SK-N-SH (cell line): ENCODE measurements at regions not wholly inside any gene's neighbourhood (a gene's known extent, or its start where the extent isn't known, plus 50 kb on each side); places are given as distances from the start of the nearest gene placed in this dataset.

Experiments used
- CTCF ChIA-PET: fragments of 300-600, 350-600 bp; formaldehyde crosslinking; extraction: SDS; loops from one replicate; lab custom pipeline; 2021; lab: Yijun Ruan, JAX
- POLR2A ChIA-PET: fragments of 350-600 bp; sonication (Branson Sonifier 250); formaldehyde crosslinking; extraction: SDS; loops from one replicate; lab custom pipeline; 2020; ENCODE audit warnings: antibody characterized with exemption, inconsistent platforms; lab: Yijun Ruan, JAX
- DNase-seq: peaks from one replicate; pipeline ENCODE4 v3.0.0; 2012
- H2AFZ ChIP-seq: fragments of 200-600 bp; sonication (generic); 2 replicates; pipeline ENCODE4 v1.8.1; 2016; ENCODE audit warnings: antibody characterized with exemption, mild to moderate bottlenecking, low read depth
- H3F3A ChIP-seq: fragments of 200-600 bp; sonication (generic); replicated peaks from 2 replicates; pipeline ENCODE3; 2016; ENCODE audit warnings: antibody characterized with exemption, mild to moderate bottlenecking; ENCODE audit not compliant: insufficient read depth
- H3K27ac ChIP-seq, 2 experiments: fragments of 200-500 bp in 1 of 2; fragments of 200-600 bp in 1 of 2; sonication (Bioruptor generic) in 1 of 2; sonication (generic), shearing (Covaris generic) in 1 of 2; 2 replicates each; pipeline versions ENCODE4 v1.5.1 to v1.6.1; 2014 to 2016; ENCODE audit warnings: low read depth in 2 of 2, inconsistent platforms in 1 of 2, low read length in 1 of 2, mild to moderate bottlenecking in 1 of 2, mixed read lengths in 1 of 2
- H3K27me3 ChIP-seq: fragments of 200-600 bp; sonication (generic), shearing (Covaris generic); 2 replicates; pipeline ENCODE4 v1.6.1; 2016; ENCODE audit warnings: mixed run types; ENCODE audit not compliant: insufficient read depth
- H3K36me3 ChIP-seq, 2 experiments: fragments of 200-500 bp in 1 of 2; fragments of 200-600 bp in 1 of 2; sonication (Bioruptor generic) in 1 of 2; sonication (generic) in 1 of 2; replicated peaks in 1 of 2; 2 replicates each; pipeline versions ENCODE3 to v1.5.1; 2014 to 2016; ENCODE audit warnings: low read length in 1 of 2, mild to moderate bottlenecking in 1 of 2; ENCODE audit not compliant: insufficient read depth in 2 of 2, control insufficient read depth in 1 of 2
- H3K4me1 ChIP-seq, 2 experiments: fragments of 200-500 bp in 1 of 2; fragments of 200-600 bp in 1 of 2; sonication (Bioruptor generic) in 1 of 2; sonication (generic), shearing (Covaris generic) in 1 of 2; 2 replicates each; pipeline versions ENCODE4 v1.5.1 to v1.6.1; 2014 to 2016; ENCODE audit warnings: low read depth in 1 of 2, low read length in 1 of 2, mixed run types in 1 of 2; ENCODE audit not compliant: insufficient read depth in 2 of 2, control insufficient read depth in 1 of 2
- H3K4me2 ChIP-seq: fragments of 200-600 bp; sonication (generic), shearing (Covaris generic); 2 replicates; pipeline ENCODE4 v1.6.1; 2017; ENCODE audit warnings: mixed run types
- H3K4me3 ChIP-seq, 2 experiments: fragments of 200-500 bp in 1 of 2; fragments of 200-600 bp in 1 of 2; sonication (Bioruptor generic) in 1 of 2; sonication (generic), shearing (Covaris generic) in 1 of 2; 2 replicates each; pipeline versions ENCODE4 v1.5.1 to v1.8.1; 2014 to 2016; ENCODE audit warnings: low read depth in 2 of 2, inconsistent platforms in 1 of 2, low read length in 1 of 2, mild to moderate bottlenecking in 1 of 2, mixed read lengths in 1 of 2, moderate library complexity in 1 of 2
- H3K79me2 ChIP-seq: fragments of 200-600 bp; sonication (generic); 2 replicates; pipeline ENCODE4 v1.8.1; 2017; ENCODE audit warnings: mild to moderate bottlenecking; ENCODE audit not compliant: insufficient read depth
- H3K9ac ChIP-seq: fragments of 200-600 bp; sonication (generic); 2 replicates; pipeline ENCODE4 v1.6.1; 2017; ENCODE audit warnings: mixed run types
- H3K9me2 ChIP-seq: fragments of 200-600 bp; sonication (generic); 2 replicates; pipeline ENCODE4 v1.6.1; 2017; ENCODE audit warnings: mixed run types
- H3K9me3 ChIP-seq: fragments of 200-600 bp; sonication (generic); 2 replicates; pipeline ENCODE4 v1.6.1; 2017; ENCODE audit warnings: mixed run types, mild to moderate bottlenecking, moderate library complexity
- H4K20me1 ChIP-seq: fragments of 200-600 bp; sonication (generic); 2 replicates; pipeline ENCODE4 v1.6.1; 2017; ENCODE audit warnings: mild to moderate bottlenecking, mixed run types; ENCODE audit not compliant: insufficient read depth
- CHD2 ChIP-seq: fragments of 150-350 bp; IDR thresholded peaks from 2 replicates; pipeline ENCODE4 v1.6.1; 2018; ENCODE audit warnings: low read length; ENCODE audit not compliant: partially characterized antibody
- EZH2phosphoT487 ChIP-seq: fragments of 200-600 bp; sonication (generic); IDR thresholded peaks from 2 replicates; pipeline ENCODE4 v1.6.1; 2017; ENCODE audit warnings: low read depth, mixed run types, mild to moderate bottlenecking, antibody characterized with exemption, moderate library complexity, borderline replicate concordance
- GATA2 ChIP-seq: sonication (generic); formaldehyde crosslinking; IDR thresholded peaks from 2 replicates; pipeline ENCODE4 v1.5.0; 2020; ENCODE audit warnings: mild to moderate bottlenecking, missing genetic modification reagents
- POLR2AphosphoS5 ChIP-seq: IDR thresholded peaks from 2 replicates; pipeline ENCODE4 v1.6.1; 2012; ENCODE audit warnings: low read depth, low read length
- RXRA ChIP-seq: IDR thresholded peaks from 2 replicates; pipeline ENCODE4 v1.4.0; 2012; ENCODE audit warnings: low read depth, mild to moderate bottlenecking, borderline replicate concordance
- SIN3A ChIP-seq: IDR thresholded peaks from 2 replicates; pipeline ENCODE4 v1.6.1; 2012; ENCODE audit warnings: low read depth, mild to moderate bottlenecking, low read length, moderate library complexity, borderline replicate concordance
- WGBS: methylation state at CpG from one replicate; pipeline ENCODE4 v1.1.6; 2017; ENCODE audit warnings: low lambda C conversion rate; 5-methylcytosine and 5-hydroxymethylcytosine counted together
- TF ChIP-seq, protein P1 (sequence below): IDR thresholded peaks from 2 replicates; pipeline ENCODE4 v1.6.1; 2012; ENCODE audit warnings: mild to moderate bottlenecking, low read depth, low read length, moderate library complexity
- TF ChIP-seq, protein P2 (sequence below): IDR thresholded peaks from 2 replicates; pipeline ENCODE4 v1.4.0; 2012; ENCODE audit warnings: low read depth
- TF ChIP-seq, protein P3 (sequence below): IDR thresholded peaks from 2 replicates; pipeline ENCODE4 v1.4.0; 2012; ENCODE audit warnings: low read depth, borderline replicate concordance

DNA sequence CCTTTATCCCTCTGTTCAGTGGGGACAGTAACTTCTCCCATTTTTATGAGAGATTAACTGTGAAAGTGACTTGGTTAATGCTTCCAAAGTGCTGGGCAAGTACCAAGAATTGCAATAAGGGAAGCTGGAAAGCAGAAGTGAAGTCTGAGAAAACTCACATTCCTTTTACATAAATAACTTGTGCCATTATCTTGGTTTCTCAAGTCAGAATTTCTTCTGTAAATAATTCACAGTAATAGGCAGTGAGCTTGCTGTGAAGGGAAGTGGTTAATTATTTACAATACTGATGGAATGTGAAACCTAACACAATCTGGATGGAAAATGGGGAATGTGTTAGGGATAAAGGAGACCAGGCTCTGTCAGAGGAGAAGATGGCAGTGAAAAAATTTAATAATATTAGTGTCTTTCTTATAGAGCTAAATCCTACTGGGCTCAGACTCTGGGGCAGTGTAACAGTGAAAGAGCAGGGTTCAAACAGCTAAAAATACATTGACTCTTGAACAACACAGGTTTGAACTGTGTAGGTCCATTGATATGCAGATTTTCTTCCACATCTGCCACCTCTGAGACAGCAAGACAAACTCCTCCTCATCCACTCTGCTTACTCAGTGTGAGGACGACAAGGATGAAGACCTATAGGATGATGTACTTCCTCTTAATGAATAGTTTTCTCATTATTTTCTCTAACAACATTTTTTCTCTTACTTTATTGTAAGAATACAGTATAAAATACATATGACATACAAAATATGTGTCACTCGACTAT, 251.5 kb upstream of the ISX start:
- TF ChIP-seq, protein P1, sequence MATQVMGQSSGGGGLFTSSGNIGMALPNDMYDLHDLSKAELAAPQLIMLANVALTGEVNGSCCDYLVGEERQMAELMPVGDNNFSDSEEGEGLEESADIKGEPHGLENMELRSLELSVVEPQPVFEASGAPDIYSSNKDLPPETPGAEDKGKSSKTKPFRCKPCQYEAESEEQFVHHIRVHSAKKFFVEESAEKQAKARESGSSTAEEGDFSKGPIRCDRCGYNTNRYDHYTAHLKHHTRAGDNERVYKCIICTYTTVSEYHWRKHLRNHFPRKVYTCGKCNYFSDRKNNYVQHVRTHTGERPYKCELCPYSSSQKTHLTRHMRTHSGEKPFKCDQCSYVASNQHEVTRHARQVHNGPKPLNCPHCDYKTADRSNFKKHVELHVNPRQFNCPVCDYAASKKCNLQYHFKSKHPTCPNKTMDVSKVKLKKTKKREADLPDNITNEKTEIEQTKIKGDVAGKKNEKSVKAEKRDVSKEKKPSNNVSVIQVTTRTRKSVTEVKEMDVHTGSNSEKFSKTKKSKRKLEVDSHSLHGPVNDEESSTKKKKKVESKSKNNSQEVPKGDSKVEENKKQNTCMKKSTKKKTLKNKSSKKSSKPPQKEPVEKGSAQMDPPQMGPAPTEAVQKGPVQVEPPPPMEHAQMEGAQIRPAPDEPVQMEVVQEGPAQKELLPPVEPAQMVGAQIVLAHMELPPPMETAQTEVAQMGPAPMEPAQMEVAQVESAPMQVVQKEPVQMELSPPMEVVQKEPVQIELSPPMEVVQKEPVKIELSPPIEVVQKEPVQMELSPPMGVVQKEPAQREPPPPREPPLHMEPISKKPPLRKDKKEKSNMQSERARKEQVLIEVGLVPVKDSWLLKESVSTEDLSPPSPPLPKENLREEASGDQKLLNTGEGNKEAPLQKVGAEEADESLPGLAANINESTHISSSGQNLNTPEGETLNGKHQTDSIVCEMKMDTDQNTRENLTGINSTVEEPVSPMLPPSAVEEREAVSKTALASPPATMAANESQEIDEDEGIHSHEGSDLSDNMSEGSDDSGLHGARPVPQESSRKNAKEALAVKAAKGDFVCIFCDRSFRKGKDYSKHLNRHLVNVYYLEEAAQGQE, result no peak
- TF ChIP-seq EZH2phosphoT487, result no peak
- no peak for TF ChIP-seq GATA2 (CRISPR knock-in tag)
- 1% methylated on average over 2 of the region's 2 CpGs for WGBS
- Histone ChIP-seq H4K20me1 (no peaks in the 10 kb centered on the region), H3K9me2 (no peaks in the 10 kb centered on the region), H2AFZ (no peak overlapping the region), H3K9ac (no peak overlapping the region), H3K27ac (no peak overlapping the region), H3K4me3 (no peak overlapping the region), H3F3A (no peaks in the 10 kb centered on the region), H3K36me3 (no peaks in the 10 kb centered on the region), H3K79me2 (no peaks in the 10 kb centered on the region), H3K9me3 (peaks cover 3% of the 10 kb centered on the region; the same call in 1 of the 2 replicates), H3K4me2 (no peak overlapping the region), H3K4me1 (no peaks in the 10 kb centered on the region), H3K27me3 (no peaks in the 10 kb centered on the region)
- ChIA-PET POLR2A (no interaction called here), CTCF (no interaction called here)
- DNase-seq, result no peak

DNA sequence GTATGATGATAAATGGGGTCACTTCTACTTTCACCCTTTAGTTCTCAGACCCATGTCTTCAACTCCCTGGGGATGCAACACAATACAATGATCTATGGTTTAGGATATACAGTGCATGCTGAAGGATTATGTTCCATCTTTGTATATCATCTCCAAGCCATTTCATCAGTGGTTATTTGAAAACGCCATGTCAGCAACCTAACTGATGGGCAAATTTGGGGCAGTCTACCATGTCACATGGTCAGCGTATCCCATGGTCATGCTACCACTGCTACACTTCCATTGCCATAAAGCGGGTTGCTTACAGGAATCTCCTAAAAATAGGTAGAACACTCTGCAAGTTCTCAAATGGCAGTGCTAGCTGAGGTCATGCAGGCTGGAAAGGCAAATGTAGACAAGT, 236.5 kb upstream of the ISX start:
- Histone ChIP-seq H3K27ac (no peak overlapping the region), H3K36me3 (no peaks in the 10 kb centered on the region), H3K9me2 (no peaks in the 10 kb centered on the region), H4K20me1 (no peaks in the 10 kb centered on the region), H3K79me2 (no peaks in the 10 kb centered on the region), H3K9me3 (no peaks in the 10 kb centered on the region), H3K4me1 (no peaks in the 10 kb centered on the region), H3K9ac (no peak overlapping the region), H2AFZ (no peak overlapping the region), H3K4me2 (no peak overlapping the region), H3K27me3 (no peaks in the 10 kb centered on the region), H3F3A (no peaks in the 10 kb centered on the region), H3K4me3 (no peak overlapping the region)
- TF ChIP-seq, protein P2, sequence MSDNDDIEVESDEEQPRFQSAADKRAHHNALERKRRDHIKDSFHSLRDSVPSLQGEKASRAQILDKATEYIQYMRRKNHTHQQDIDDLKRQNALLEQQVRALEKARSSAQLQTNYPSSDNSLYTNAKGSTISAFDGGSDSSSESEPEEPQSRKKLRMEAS, result no peak
- no peak for TF ChIP-seq POLR2AphosphoS5
- TF ChIP-seq RXRA, result no peak
- TF ChIP-seq CHD2, result no peak
- no peak for TF ChIP-seq SIN3A
- TF ChIP-seq, protein P3, sequence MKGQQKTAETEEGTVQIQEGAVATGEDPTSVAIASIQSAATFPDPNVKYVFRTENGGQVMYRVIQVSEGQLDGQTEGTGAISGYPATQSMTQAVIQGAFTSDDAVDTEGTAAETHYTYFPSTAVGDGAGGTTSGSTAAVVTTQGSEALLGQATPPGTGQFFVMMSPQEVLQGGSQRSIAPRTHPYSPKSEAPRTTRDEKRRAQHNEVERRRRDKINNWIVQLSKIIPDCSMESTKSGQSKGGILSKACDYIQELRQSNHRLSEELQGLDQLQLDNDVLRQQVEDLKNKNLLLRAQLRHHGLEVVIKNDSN, result no peak
- WGBS, result 3% methylated on average over 3 of the region's 3 CpGs
- ChIA-PET POLR2A (no interaction called here), CTCF (interaction anchor here (0.7 kb wide), 1 partner anchor 1537 kb away, joined by 3 read pairs; no protein-coding TSS in a partner anchor)
- no peak for DNase-seq
